Effector memory CD4-positive, alpha-beta T cell (primary cell): ENCODE measurements at regions not wholly inside any gene's neighbourhood (a gene's known extent, or its start where the extent isn't known, plus 50 kb on each side); places are given as distances from the start of the nearest gene placed in this dataset.

Source experiments
- DNase-seq, 3 donors: peaks; one replicate each; pipeline ENCODE4 v3.0.0-alpha.2; 2020
- H3K27ac ChIP-seq: 2 replicates; pipeline ENCODE4 v1.7.0; 2013; ENCODE audit warnings: mild to moderate bottlenecking, low read length, moderate library complexity; ENCODE audit not compliant: insufficient read depth, poor library complexity, severe bottlenecking
- H3K27me3 ChIP-seq: replicated peaks from 2 replicates; pipeline ENCODE4 v1.7.0; 2013; ENCODE audit warnings: mild to moderate bottlenecking, low read length; ENCODE audit not compliant: insufficient read depth, control insufficient read depth, poor library complexity, severe bottlenecking
- H3K36me3 ChIP-seq: 2 replicates; pipeline ENCODE4 v1.7.0; 2013; ENCODE audit warnings: mild to moderate bottlenecking, low read length, moderate library complexity; ENCODE audit not compliant: control insufficient read depth, insufficient read depth
- H3K4me1 ChIP-seq: 2 replicates; pipeline ENCODE4 v1.7.0; 2013; ENCODE audit warnings: low read length, mild to moderate bottlenecking; ENCODE audit not compliant: control insufficient read depth, insufficient read depth, poor library complexity, severe bottlenecking
- H3K4me3 ChIP-seq: 2 replicates; pipeline ENCODE4 v1.7.0; 2013; ENCODE audit warnings: low read length, low read depth, mild to moderate bottlenecking; ENCODE audit not compliant: insufficient read depth, poor library complexity, severe bottlenecking
- H3K9me3 ChIP-seq: 2 replicates; pipeline ENCODE4 v1.7.0; 2013; ENCODE audit warnings: mild to moderate bottlenecking, low read length, moderate library complexity; ENCODE audit not compliant: control insufficient read depth

- no peaks in the 10 kb centered on the region for H3K27me3 ChIP-seq
- no peaks in the 10 kb centered on the region for H3K9me3 ChIP-seq
- no peaks in the 10 kb centered on the region for H3K4me1 ChIP-seq
- H3K36me3 ChIP-seq = no peaks in the 10 kb centered on the region
- no peak for DNase-seq
- no peak overlapping the region for H3K4me3 ChIP-seq
- no peak overlapping the region for H3K27ac ChIP-seq
These were observed 198.2 kb downstream of the PRL start for GRCh38 chr6:22098601-22099031.

- H3K27me3 ChIP-seq = no peaks in the 10 kb centered on the region
- no peak overlapping the region for H3K27ac ChIP-seq
- H3K36me3 ChIP-seq = no peaks in the 10 kb centered on the region
- no peaks in the 10 kb centered on the region for H3K9me3 ChIP-seq
- H3K4me3 ChIP-seq = no peak overlapping the region
- no peak for DNase-seq
- no peaks in the 10 kb centered on the region for H3K4me1 ChIP-seq
These were observed 197.6 kb downstream of the PRL start for GRCh38 chr6:22099231-22099630.

GRCh38 chr6:22099923-22100322, 196.9 kb downstream of the PRL start:
- DNase-seq = no peak
- H3K27ac ChIP-seq = no peak overlapping the region
- H3K36me3 ChIP-seq = no peaks in the 10 kb centered on the region
- H3K9me3 ChIP-seq = no peaks in the 10 kb centered on the region
- no peak overlapping the region for H3K4me3 ChIP-seq
- no peaks in the 10 kb centered on the region for H3K27me3 ChIP-seq
- no peaks in the 10 kb centered on the region for H3K4me1 ChIP-seq

GRCh38 chr6:22101163-22101562, 195.7 kb downstream of the PRL start:
- Histone ChIP-seq H3K36me3 (no peaks in the 10 kb centered on the region), H3K9me3 (no peaks in the 10 kb centered on the region), H3K4me1 (no peaks in the 10 kb centered on the region), H3K4me3 (no peak overlapping the region), H3K27ac (no peak overlapping the region), H3K27me3 (no peaks in the 10 kb centered on the region)
- DNase-seq = no peak

- no peaks in the 10 kb centered on the region for H3K27me3 ChIP-seq
- DNase-seq = no peak
- no peaks in the 10 kb centered on the region for H3K4me1 ChIP-seq
- no peak overlapping the region for H3K4me3 ChIP-seq
- no peak overlapping the region for H3K27ac ChIP-seq
- no peaks in the 10 kb centered on the region for H3K9me3 ChIP-seq
- no peaks in the 10 kb centered on the region for H3K36me3 ChIP-seq
These were observed 194.2 kb downstream of the PRL start for GRCh38 chr6:22102671-22103070.

- no peak overlapping the region for H3K27ac ChIP-seq
- no peak overlapping the region for H3K4me3 ChIP-seq
- H3K9me3 ChIP-seq = no peaks in the 10 kb centered on the region
- H3K27me3 ChIP-seq = no peaks in the 10 kb centered on the region
- no peak for DNase-seq
- H3K36me3 ChIP-seq = no peaks in the 10 kb centered on the region
- H3K4me1 ChIP-seq = no peaks in the 10 kb centered on the region
These were observed 190.4 kb downstream of the PRL start for GRCh38 chr6:22106451-22106850.

- H3K9me3 ChIP-seq = no peaks in the 10 kb centered on the region
- no peak overlapping the region for H3K4me3 ChIP-seq
- no peaks in the 10 kb centered on the region for H3K27me3 ChIP-seq
- DNase-seq = no peak
- no peaks in the 10 kb centered on the region for H3K4me1 ChIP-seq
- H3K27ac ChIP-seq = no peak overlapping the region
- no peaks in the 10 kb centered on the region for H3K36me3 ChIP-seq
These were observed 189.9 kb downstream of the PRL start for GRCh38 chr6:22106961-22107360.

GRCh38 chr6:22108199-22108598, 188.6 kb downstream of the PRL start:
- Histone ChIP-seq H3K27ac (no peak overlapping the region), H3K4me3 (no peak overlapping the region), H3K4me1 (no peaks in the 10 kb centered on the region), H3K27me3 (no peaks in the 10 kb centered on the region), H3K9me3 (no peaks in the 10 kb centered on the region), H3K36me3 (no peaks in the 10 kb centered on the region)
- DNase-seq = no peak

- H3K4me3 ChIP-seq = no peak overlapping the region
- H3K9me3 ChIP-seq = no peaks in the 10 kb centered on the region
- H3K27ac ChIP-seq = no peak overlapping the region
- H3K36me3 ChIP-seq = no peaks in the 10 kb centered on the region
- H3K27me3 ChIP-seq = no peaks in the 10 kb centered on the region
- DNase-seq = no peak
- no peaks in the 10 kb centered on the region for H3K4me1 ChIP-seq
These were observed 186.8 kb downstream of the PRL start for GRCh38 chr6:22110061-22110460.

GRCh38 chr6:22112461-22112860, 184.4 kb downstream of the PRL start:
- Histone ChIP-seq H3K4me3 (no peak overlapping the region), H3K36me3 (no peaks in the 10 kb centered on the region), H3K27me3 (no peaks in the 10 kb centered on the region), H3K4me1 (no peaks in the 10 kb centered on the region), H3K27ac (no peak overlapping the region), H3K9me3 (no peaks in the 10 kb centered on the region)
- no peak for DNase-seq
